ENCODE measurements at regions not wholly inside any gene's neighbourhood (a gene's known extent, or its start where the extent isn't known, plus 50 kb on each side); places are given as distances from the start of the nearest gene placed in this dataset.

- TF ChIP-seq FOXP4 (CRISPR knock-in tag; IDR thresholded peaks at IDR 0.05) (no peak), PRDM15 (CRISPR knock-in tag; IDR thresholded peaks at IDR 0.05) (no peak)
These were observed 96.5 kb upstream of the KLF3 start (continued) for GRCh38 chr4:38567457-38567856.

- no peak for ATAC-seq
- TF ChIP-seq TEAD1 (CRISPR knock-in tag; IDR thresholded peaks at IDR 0.05): no peak
- no peak for TF ChIP-seq OVOL2 (CRISPR knock-in tag; IDR thresholded peaks at IDR 0.05; ENCODE audit: borderline replicate concordance)
- TF ChIP-seq ZNF281 (CRISPR knock-in tag; IDR thresholded peaks at IDR 0.05): no peak
- no peak for TF ChIP-seq AFF4 (CRISPR knock-in tag; IDR thresholded peaks at IDR 0.05; ENCODE audit: borderline replicate concordance)
- no peak for TF ChIP-seq MXD4 (CRISPR knock-in tag; IDR thresholded peaks at IDR 0.05; ENCODE audit: borderline replicate concordance)
- no peak for TF ChIP-seq JAZF1 (CRISPR knock-in tag; IDR thresholded peaks at IDR 0.05)
These were observed 95.2 kb upstream of the KLF3 start for GRCh38 chr4:38568768-38569167.

GRCh38 chr4:38570647-38571276 lies 93.2 kb upstream of the KLF3 start:
- Mint-ChIP-seq H3K4me1 (peaks cover 8% of the 10 kb centered on the region), H3K9me3 (peaks cover 7% of the 10 kb centered on the region), H3K27ac (no peak overlapping the region), H3K4me3 (no peak overlapping the region), H3K27me3 (ENCODE audit: low read depth) (no peaks in the 10 kb centered on the region), H3K36me3 (no peaks in the 10 kb centered on the region)
- ChIA-PET CTCF (no interaction called here), POLR2A (no interaction called here)
- no peak for DNase-seq (ENCODE audit: low spot score)
- ATAC-seq: no peak
- no peak for TF ChIP-seq E2F1 (CRISPR knock-in tag; IDR thresholded peaks at IDR 0.05)
- TF ChIP-seq ETV6 (CRISPR knock-in tag; IDR thresholded peaks at IDR 0.05): no peak
- TF ChIP-seq ATF1 (CRISPR knock-in tag; IDR thresholded peaks at IDR 0.05): no peak
- TF ChIP-seq CDX4 (CRISPR knock-in tag; IDR thresholded peaks at IDR 0.05; ENCODE audit: borderline replicate concordance): no peak
- no peak for TF ChIP-seq ZNF121 (CRISPR knock-in tag; IDR thresholded peaks at IDR 0.05)
- TF ChIP-seq ATF2 (CRISPR knock-in tag; IDR thresholded peaks at IDR 0.05; ENCODE audit: borderline replicate concordance, low read depth): no peak
- no peak for TF ChIP-seq EMX1 (CRISPR knock-in tag; IDR thresholded peaks at IDR 0.05)
- TF ChIP-seq ZMAT4 (CRISPR knock-in tag; IDR thresholded peaks at IDR 0.05): no peak

More at GRCh38 chr4:38568768-38569167, 95.2 kb upstream of the KLF3 start:
- Mint-ChIP-seq H3K27me3 (ENCODE audit: low read depth) (no peaks in the 10 kb centered on the region), H3K36me3 (no peaks in the 10 kb centered on the region), H3K9me3 (peaks cover 3% of the 10 kb centered on the region; the same call in 1 of the 2 replicates), H3K27ac (no peak overlapping the region), H3K4me3 (no peak overlapping the region), H3K4me1 (peaks cover 8% of the 10 kb centered on the region)
- ChIA-PET POLR2A (no interaction called here), CTCF (no interaction called here)
- no peak for DNase-seq (ENCODE audit: low spot score)
